Panc1 (cell line): ENCODE measurements at regions not wholly inside any gene's neighbourhood (a gene's known extent, or its start where the extent isn't known, plus 50 kb on each side); places are given as distances from the start of the nearest gene placed in this dataset.
A peak's percentile ranks its signal among the peaks of the same experiment; 100 is the strongest.
"Not testable (repeated sequence)": the region's sequence is repeated elsewhere in the genome, so short reads cannot be mapped to it uniquely, and the experiment has no call there.

ENCODE experiments used
- ATAC-seq: fragments of 200-7000 bp; cut with Tn5 transposase; 2 replicates; pipeline ENCODE4 v1.9.1; 2020; ENCODE audit warnings: mild to moderate bottlenecking, moderate library complexity
- BruUV-seq: library from RNA; stranded (reverse); fragments of 400-500 nt; replicated peaks from 2 replicates; lab custom pipeline; 2021; lab: Mats Ljungman, UMichigan
- CTCF ChIA-PET: fragments of 300-600 bp; sonication (Branson Sonifier 250); formaldehyde crosslinking; loops from one replicate; lab custom pipeline; 2022; ENCODE audit warnings: antibody characterized with exemption; lab: Charles Lee
- POLR2A ChIA-PET: fragments of 300-600 bp; sonication (Branson Sonifier 250); formaldehyde crosslinking; loops from one replicate; lab custom pipeline; 2022; ENCODE audit warnings: antibody characterized with exemption; lab: Charles Lee
- DNase-seq: peaks from one replicate; pipeline ENCODE4 v3.0.0-alpha.2; 2010; ENCODE audit warnings: low read depth, low spot score
- H3K27ac ChIP-seq: 2 replicates; pipeline ENCODE4 v1.5.1; 2011; ENCODE audit warnings: mild to moderate bottlenecking, low read length, inconsistent platforms
- H3K27me3 ChIP-seq: fragments of 200-500 bp; sonication (Bioruptor generic); 2 replicates; pipeline ENCODE4 v1.6.0; 2014; ENCODE audit warnings: low read length, inconsistent platforms; ENCODE audit not compliant: control insufficient read depth, insufficient read depth
- H3K36me3 ChIP-seq: fragments of 200-500 bp; sonication (Bioruptor generic); 2 replicates; pipeline ENCODE4 v1.5.1; 2014; ENCODE audit warnings: inconsistent platforms, mild to moderate bottlenecking, low read length, moderate library complexity; ENCODE audit not compliant: control insufficient read depth, insufficient read depth
- H3K4me1 ChIP-seq: 2 replicates; pipeline ENCODE4 v1.5.1; 2011; ENCODE audit warnings: inconsistent platforms, mild to moderate bottlenecking, low read length, moderate library complexity; ENCODE audit not compliant: control insufficient read depth, insufficient read depth
- H3K4me3 ChIP-seq, 2 experiments: 2 replicates each; pipeline ENCODE4 v1.5.1; 2011 to 2012; ENCODE audit warnings: low read depth in 2 of 2, low read length in 2 of 2, mild to moderate bottlenecking in 2 of 2, inconsistent platforms in 1 of 2, moderate library complexity in 1 of 2
- H3K9me3 ChIP-seq: fragments of 200-500 bp; sonication (Bioruptor generic); 2 replicates; pipeline ENCODE4 v1.5.1; 2014; ENCODE audit warnings: low read depth, mild to moderate bottlenecking, inconsistent platforms, low read length, moderate library complexity; ENCODE audit not compliant: control insufficient read depth, insufficient read depth
- CTCF ChIP-seq: fragments of 450-650 bp; IDR thresholded peaks from 2 replicates; pipeline ENCODE4 v1.5.1; 2017; ENCODE audit warnings: mild to moderate bottlenecking
- REST ChIP-seq, 2 experiments: IDR thresholded peaks; 2 replicates each; pipeline ENCODE4 v1.6.1; 2011 to 2012; ENCODE audit warnings: low read depth in 2 of 2, control low read depth in 1 of 2, low read length in 1 of 2, mild to moderate bottlenecking in 1 of 2, moderate library complexity in 1 of 2; ENCODE audit not compliant: insufficient read depth in 1 of 2
- in situ Hi-C: cut with HindIII; loops from 2 replicates; pipeline ENCODE4 v1.10.0; 2016; ENCODE audit warnings: low sequenced_read_pairs, low pct_unique_long_range_greater_than_20kb
- intact Hi-C: fragments of 100-400 bp; cut with micrococcal nuclease; formaldehyde crosslinking; loops from one replicate; pipeline ENCODE4 v1.10.0; 2022; ENCODE audit not compliant: unreplicated experiment

GRCh38 chr20:19844850-19845249 lies 86.8 kb downstream of the RIN2 start:
- BruUV-seq, intact Hi-C loops, H3K9me3 ChIP-seq, CTCF ChIA-PET, DNase-seq, POLR2A ChIA-PET, ATAC-seq, H3K27me3 ChIP-seq, in situ Hi-C loops, H3K27ac ChIP-seq, H3K4me3 ChIP-seq, H3K36me3 ChIP-seq: not testable (repeated sequence)
- H3K4me1 ChIP-seq = peaks cover 10% of the 10 kb centered on the region

- BruUV-seq = no TSS peak
These were observed 89.3 kb downstream of the RIN2 start for GRCh38 chr20:19847383-19847782.

More at GRCh38 chr20:19847383-19847782, 89.3 kb downstream of the RIN2 start:
- no peak for TF ChIP-seq CTCF
- TF ChIP-seq REST (IDR thresholded peaks at IDR 0.05; ENCODE audit: insufficient read depth in 1 of 2, low read depth in 2 of 2, low read length in 1 of 2) = 0 out of 4 replicates have a peak, but pooled peaks of 1 of the 2 experiments have one; percentile 25
- peaks cover 15% of the 10 kb centered on the region for H3K4me1 ChIP-seq
- H3K9me3 ChIP-seq = peaks cover 6% of the 10 kb centered on the region; the same call in 1 of the 2 replicates
- DNase-seq = no peak
- H3K4me3 ChIP-seq = no peak overlapping the region
- in situ Hi-C loops (no loop called here), intact Hi-C loops (no loop called here)
- H3K27me3 ChIP-seq = no peaks in the 10 kb centered on the region
- H3K27ac ChIP-seq = no peak overlapping the region
- POLR2A ChIA-PET = no interaction called here
- H3K36me3 ChIP-seq = no peaks in the 10 kb centered on the region
- CTCF ChIA-PET = no interaction called here
- ATAC-seq = no peak
